HEK293T (cell line): ENCODE measurements at regions not wholly inside any gene's neighbourhood (a gene's known extent, or its start where the extent isn't known, plus 50 kb on each side); places are given as distances from the start of the nearest gene placed in this dataset.

Experiments
- CTCF ChIA-PET: fragments of 350-600 bp; formaldehyde crosslinking; extraction: SDS; loops from one replicate; lab custom pipeline; 2021; ENCODE audit warnings: antibody characterized with exemption, inconsistent platforms; lab: Yijun Ruan, JAX
- POLR2A ChIA-PET: fragments of 350-600 bp; formaldehyde crosslinking; extraction: SDS; loops from one replicate; lab custom pipeline; 2020; ENCODE audit warnings: antibody characterized with exemption, inconsistent platforms; lab: Yijun Ruan, JAX
- DNase-seq: peaks from one replicate; pipeline ENCODE4 v3.0.0; 2012; ENCODE audit warnings: mixed read lengths; ENCODE audit errors: extremely low spot score
- ARNT ChIP-seq: fragments of 450-650 bp; IDR thresholded peaks from 2 replicates; pipeline ENCODE4 v1.6.1; 2017; ENCODE audit warnings: mild to moderate bottlenecking
- BHLHE40 ChIP-seq: fragments of 450-650 bp; IDR thresholded peaks from 2 replicates; pipeline ENCODE4 v1.6.1; 2016; ENCODE audit warnings: mild to moderate bottlenecking, moderate library complexity, borderline replicate concordance
- CTBP1 ChIP-seq: fragments of 450-650 bp; IDR thresholded peaks from 2 replicates; pipeline ENCODE4 v1.6.1; 2016; ENCODE audit warnings: borderline replicate concordance
- ELF4 ChIP-seq: fragments of 450-650 bp; IDR thresholded peaks from 2 replicates; pipeline ENCODE4 v1.6.1; 2017; ENCODE audit warnings: antibody characterized with exemption
- FOXA1 ChIP-seq: fragments of 450-650 bp; IDR thresholded peaks from 2 replicates; pipeline ENCODE4 v1.6.1; 2016; ENCODE audit warnings: mild to moderate bottlenecking
- FOXK2 ChIP-seq: fragments of 450-650 bp; IDR thresholded peaks from 2 replicates; pipeline ENCODE4 v1.6.1; 2016; ENCODE audit warnings: mild to moderate bottlenecking
- FOXM1 ChIP-seq: fragments of 450-650 bp; IDR thresholded peaks from 2 replicates; pipeline ENCODE4 v1.6.1; 2017; ENCODE audit warnings: mild to moderate bottlenecking, borderline replicate concordance
- HDGF ChIP-seq: fragments of 450-650 bp; IDR thresholded peaks from 2 replicates; pipeline ENCODE4 v1.6.1; 2017; ENCODE audit warnings: antibody characterized with exemption, borderline replicate concordance
- L3MBTL2 ChIP-seq: fragments of 450-650 bp; conservative IDR thresholded peaks from 2 replicates; pipeline ENCODE4 v1.6.1; 2016; ENCODE audit warnings: mild to moderate bottlenecking
- LEF1 ChIP-seq: fragments of 450-650 bp; IDR thresholded peaks from 2 replicates; pipeline ENCODE4 v1.6.1; 2017; ENCODE audit warnings: mild to moderate bottlenecking, borderline replicate concordance
- NFRKB ChIP-seq: fragments of 450-650 bp; IDR thresholded peaks from 2 replicates; pipeline ENCODE4 v1.6.1; 2016; ENCODE audit warnings: mild to moderate bottlenecking, moderate library complexity
- SP1 ChIP-seq: fragments of 450-650 bp; IDR thresholded peaks from 2 replicates; pipeline ENCODE4 v1.6.1; 2017
- SUZ12 ChIP-seq: fragments of 450-650 bp; IDR thresholded peaks from 2 replicates; pipeline ENCODE4 v1.6.1; 2016; ENCODE audit warnings: mild to moderate bottlenecking
- TARDBP ChIP-seq: fragments of 450-650 bp; IDR thresholded peaks from 2 replicates; pipeline ENCODE4 v1.6.1; 2016
- ZNF384 ChIP-seq: fragments of 450-650 bp; IDR thresholded peaks from 2 replicates; pipeline ENCODE4 v1.6.1; 2016
- TF ChIP-seq, protein P1 (sequence below): fragments of 450-650 bp; IDR thresholded peaks from 2 replicates; pipeline ENCODE4 v1.6.1; 2016

DNA sequence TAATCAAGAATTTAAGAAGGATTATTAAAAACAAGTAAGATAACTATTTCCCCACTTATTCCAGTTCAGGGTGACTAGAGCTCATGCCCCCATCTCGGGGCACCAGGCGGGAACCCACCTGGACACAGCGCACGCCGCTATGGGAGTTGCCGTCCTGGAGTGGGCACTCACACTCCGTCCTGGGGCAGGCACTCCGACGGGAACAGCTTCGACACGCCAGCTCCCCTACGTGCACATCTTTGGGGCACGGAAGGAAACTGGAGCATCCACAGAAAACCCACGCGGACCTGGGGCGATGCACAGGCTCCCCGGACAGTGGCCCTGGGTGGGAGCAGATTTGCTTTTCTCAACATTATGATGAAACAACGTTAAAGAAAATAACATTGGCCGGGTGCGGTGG, 52.0 kb upstream of the GATA5 start:
- no peak for DNase-seq
- no peak for TF ChIP-seq LEF1
- TF ChIP-seq ZNF384 = no peak
- TF ChIP-seq NFRKB = no peak
- no peak for TF ChIP-seq SUZ12
- no peak for TF ChIP-seq ELF4
- TF ChIP-seq TARDBP = no peak
- no peak for TF ChIP-seq FOXK2
- no peak for TF ChIP-seq ARNT
- TF ChIP-seq FOXM1 = no peak
- TF ChIP-seq SP1 = no peak
- ChIA-PET POLR2A (no interaction called here), CTCF (no interaction called here)

DNA sequence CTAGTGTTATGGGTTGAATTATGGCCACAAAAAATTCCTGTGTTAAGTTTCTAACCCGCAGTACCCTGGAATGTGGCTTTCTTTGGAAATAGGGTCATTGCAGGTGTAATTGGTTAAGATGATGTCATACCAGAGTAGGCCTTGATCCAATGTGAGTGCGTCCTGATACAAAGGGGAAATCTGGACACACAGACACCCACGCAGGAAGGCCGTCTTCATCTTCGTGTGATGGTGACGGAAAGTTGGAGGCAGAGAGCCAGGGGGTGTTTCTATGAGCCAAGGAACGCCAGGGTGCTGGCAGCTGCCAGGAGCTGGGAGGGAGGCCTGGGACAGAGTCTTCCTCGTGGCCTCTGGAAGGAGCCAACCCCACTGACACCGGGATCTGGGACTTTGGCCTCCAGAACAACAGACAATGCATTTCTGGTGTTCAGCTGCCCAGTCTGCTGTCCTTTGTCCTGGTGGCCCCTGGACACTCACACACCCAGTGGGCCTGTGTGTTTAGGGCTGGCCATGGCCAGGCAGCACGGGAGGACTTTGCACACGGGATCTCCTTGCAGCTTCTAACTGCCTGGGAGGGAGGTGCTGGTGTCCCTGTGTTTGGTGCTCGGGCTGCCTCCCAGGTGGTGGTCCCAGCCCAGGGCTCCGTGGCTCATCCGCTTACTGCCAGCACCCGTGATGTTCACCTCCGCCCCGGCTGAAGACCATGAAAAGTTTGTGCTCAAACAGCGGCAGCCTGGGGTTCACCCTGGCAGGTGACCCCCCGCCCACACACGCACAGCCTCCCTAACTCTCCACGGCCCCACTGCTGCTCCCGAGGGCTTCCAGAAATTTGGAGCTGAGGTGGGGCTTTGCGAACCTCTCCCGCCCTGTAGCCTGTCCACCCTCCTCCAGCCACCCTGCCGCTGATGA, 53.4 kb upstream of the GATA5 start:
- ChIA-PET CTCF (no interaction called here), POLR2A (no interaction called here)
- no peak for TF ChIP-seq L3MBTL2
- no peak for TF ChIP-seq ARNT
- no peak for TF ChIP-seq FOXM1
- TF ChIP-seq CTBP1 = no peak
- TF ChIP-seq ELF4 = no peak
- TF ChIP-seq, protein P1, sequence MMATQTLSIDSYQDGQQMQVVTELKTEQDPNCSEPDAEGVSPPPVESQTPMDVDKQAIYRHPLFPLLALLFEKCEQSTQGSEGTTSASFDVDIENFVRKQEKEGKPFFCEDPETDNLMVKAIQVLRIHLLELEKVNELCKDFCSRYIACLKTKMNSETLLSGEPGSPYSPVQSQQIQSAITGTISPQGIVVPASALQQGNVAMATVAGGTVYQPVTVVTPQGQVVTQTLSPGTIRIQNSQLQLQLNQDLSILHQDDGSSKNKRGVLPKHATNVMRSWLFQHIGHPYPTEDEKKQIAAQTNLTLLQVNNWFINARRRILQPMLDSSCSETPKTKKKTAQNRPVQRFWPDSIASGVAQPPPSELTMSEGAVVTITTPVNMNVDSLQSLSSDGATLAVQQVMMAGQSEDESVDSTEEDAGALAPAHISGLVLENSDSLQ = no peak
- TF ChIP-seq SUZ12 = no peak
- no peak for TF ChIP-seq BHLHE40
- TF ChIP-seq NFRKB = no peak
- no peak for TF ChIP-seq ZNF384
- TF ChIP-seq SP1 = no peak
- no peak for DNase-seq

DNA sequence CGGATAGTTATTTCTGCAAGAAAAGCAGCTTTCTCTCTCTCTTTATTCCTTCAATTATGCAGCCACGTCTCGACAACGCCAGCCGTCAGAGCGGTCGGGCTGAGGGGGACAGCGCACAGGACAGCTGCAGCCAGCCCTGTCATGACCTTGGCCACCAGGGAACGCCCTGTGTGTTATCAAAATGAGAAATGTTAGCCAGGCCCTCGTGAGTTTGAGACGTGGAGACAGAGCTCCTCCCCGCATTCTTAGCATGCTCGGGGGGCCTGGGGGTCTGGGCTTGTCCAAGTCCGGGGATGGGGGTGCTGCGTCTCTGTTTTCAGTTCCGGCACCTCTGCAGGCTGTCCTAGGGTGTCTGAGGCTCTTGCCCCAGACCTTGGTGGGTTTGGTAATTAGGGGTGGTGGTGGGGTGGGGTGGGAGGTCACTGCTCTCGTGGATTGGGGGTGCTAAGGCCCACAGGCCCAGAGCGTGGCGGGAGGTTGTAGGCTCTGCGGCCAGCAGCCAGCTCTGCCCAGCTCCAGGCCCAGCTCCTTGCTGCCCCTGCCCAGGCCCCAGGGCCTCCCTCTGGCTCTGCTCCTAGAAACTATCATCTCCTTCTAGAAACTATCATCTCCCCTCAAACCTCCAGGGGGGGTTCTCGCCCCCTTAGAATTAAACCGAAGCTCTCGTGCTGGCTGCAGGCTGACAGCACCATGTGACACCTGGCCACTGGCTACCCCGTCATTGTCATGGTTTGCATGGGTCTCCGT, 54.3 kb upstream of the GATA5 start:
- no peak for TF ChIP-seq LEF1

DNA sequence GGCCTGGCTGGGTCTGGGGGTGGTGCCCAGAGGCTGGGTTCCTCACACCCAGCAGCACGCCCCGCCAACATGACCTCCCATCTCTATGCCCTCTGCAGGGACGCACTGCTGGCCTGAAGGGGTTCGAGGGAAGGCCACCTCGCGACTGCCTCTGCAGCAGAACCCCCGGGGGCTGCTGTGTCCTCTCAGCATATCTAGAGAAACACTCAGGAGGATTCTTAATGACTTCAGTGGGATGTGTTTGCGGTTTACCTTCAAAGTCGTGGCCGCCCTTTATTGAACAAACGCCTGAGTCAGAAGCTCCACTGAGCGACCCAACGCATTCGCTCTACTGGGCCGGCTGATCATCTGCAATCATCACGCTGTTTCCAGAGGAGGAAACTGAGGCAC, 54.8 kb upstream of the GATA5 start:
- TF ChIP-seq, protein P1 = no peak
- no peak for TF ChIP-seq CTBP1
- TF ChIP-seq ZNF384 = no peak
- TF ChIP-seq ARNT = no peak
- TF ChIP-seq HDGF = no peak
- TF ChIP-seq FOXK2 = no peak
- TF ChIP-seq FOXA1 = no peak
- TF ChIP-seq SP1 = no peak
- CTCF ChIA-PET = no interaction called here

More for the DNA sequence above, 54.3 kb upstream of the GATA5 start:
- no peak for DNase-seq
- CTCF ChIA-PET = no interaction called here
- POLR2A ChIA-PET = no interaction called here

DNA sequence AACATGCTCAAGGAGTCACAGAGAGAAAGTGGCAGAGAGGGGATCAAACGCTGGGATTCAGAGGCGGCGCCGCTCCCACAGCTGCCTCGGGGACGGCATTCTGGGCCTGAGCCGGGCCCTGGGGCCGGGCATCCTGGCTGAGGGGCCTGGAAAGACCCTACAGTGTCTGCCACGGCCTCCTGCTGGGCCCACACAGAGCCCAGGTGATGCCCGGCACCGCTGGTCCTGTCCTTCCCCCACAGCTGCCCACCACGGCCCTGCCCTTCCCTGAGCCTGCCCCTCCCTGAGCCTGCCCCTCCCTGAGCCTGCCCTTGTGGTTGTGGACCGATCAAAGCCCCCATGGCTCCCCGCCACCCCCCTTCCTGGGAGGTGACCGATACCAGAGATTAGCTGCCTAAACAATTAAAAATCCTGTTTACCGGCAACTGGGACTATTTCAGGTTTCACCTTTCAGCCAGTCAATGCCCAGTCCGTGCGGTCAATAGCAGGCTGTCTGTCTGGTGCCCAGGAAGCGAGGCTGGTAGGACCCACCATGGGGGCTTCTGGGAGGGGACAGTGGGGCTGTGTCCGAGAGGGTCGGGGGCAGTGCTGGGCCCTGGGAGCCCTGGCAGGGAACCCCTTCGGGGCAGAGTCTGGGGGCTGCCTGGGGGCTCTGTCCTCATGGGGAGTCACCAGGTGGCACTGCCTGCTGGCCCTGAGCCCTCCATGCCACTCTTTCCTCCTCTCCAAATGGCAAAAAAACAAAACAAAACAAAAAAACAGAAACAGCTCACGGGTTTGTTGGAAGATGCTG, 55.4 kb upstream of the GATA5 start:
- DNase-seq = no peak
- CTCF ChIA-PET = no interaction called here
- TF ChIP-seq ZNF384 (no peak), SP1 (no peak), L3MBTL2 (no peak), FOXM1 (no peak), SUZ12 (no peak), ARNT (no peak), LEF1 (no peak), BHLHE40 (no peak), FOXK2 (no peak)
- POLR2A ChIA-PET = no interaction called here

More for the DNA sequence above, 54.8 kb upstream of the GATA5 start:
- POLR2A ChIA-PET = no interaction called here
- DNase-seq = no peak

DNA sequence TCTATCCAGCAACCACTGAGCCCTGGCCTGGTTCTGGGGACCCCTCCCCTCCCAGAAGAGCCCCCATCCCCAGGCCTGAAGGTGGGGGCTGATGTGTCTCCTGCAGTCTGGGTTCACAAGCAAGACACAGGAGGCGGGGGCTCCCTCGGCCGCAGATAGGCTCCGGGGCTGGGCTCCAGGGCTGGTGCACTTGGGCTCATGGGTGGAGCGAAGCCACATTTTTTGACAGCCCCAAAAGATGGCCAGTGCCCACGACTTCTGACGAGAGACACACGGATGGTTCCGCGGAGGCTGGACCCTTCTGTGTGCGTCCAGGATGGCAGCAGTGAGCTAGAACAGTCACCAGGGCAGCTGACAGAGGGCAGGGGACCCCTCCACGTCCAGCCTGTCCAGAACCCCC, 57.1 kb upstream of the GATA5 start:
- POLR2A ChIA-PET = no interaction called here
- CTCF ChIA-PET = no interaction called here
- no peak for TF ChIP-seq L3MBTL2
- DNase-seq = no peak
